IPS DF 4.7 (cell line): ENCODE measurements at regions not wholly inside any gene's neighbourhood (a gene's known extent, or its start where the extent isn't known, plus 50 kb on each side); places are given as distances from the start of the nearest gene placed in this dataset.
"Not testable (repeated sequence)": the region's sequence is repeated elsewhere in the genome, so short reads cannot be mapped to it uniquely, and the experiment has no call there.

ENCODE experiments used
- DNase-seq: peaks from one replicate; pipeline ENCODE4 v3.0.0-alpha.2; 2013; ENCODE audit warnings: low spot score; ENCODE audit errors: extremely low read depth

DNA sequence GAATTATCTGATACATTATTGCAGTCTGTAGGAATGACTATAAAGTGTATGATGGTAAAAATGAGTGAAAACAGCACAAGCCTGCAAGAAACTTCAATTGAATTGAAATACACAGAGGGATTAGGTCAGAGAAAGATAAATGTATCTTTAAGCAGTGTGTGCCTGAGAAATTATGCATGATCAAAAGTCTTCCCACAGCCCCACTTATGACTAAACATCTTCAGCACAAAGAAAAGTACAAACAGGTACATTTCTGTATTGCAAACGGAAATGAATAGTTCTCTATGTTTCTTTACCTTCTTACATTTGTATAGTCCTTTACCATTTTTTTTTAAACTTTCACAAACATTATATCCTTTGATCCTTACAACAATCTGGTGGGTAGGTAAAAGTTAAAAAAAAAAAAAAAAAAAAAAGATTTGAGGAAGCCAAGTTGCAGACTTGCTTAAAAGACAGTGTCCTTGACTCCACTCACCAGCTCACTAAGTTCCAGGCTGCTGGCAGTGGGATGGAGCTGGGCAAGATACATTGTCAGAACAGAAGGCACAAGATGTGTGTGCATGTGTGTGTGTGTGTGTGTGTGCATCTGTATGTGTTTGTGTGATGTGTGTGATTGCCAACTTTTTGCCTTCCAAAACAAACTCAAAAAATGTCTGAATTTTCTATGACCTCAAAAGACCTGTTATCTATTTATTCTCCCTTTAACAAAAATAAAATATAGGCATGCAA, 423.7 kb upstream of the ACVR2A start:
- no peak for DNase-seq

DNA sequence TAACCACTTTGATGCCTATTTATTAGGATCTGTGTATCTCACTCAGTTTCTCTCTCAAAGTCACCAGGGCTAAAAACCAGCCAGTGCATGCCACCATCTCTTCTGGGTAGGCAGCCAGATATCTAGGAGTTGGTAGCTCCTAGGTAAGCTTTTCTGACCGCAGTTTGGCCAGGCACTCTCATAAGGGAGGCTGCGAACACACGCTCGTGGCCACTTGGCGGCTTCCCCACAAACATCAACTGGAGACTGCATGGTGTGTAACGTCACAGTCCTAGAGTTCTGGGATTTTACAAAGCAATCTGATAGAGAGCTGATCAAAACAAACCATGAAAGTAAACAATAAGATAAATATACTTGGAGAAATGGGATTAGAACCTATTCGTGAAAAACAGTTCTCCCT, 424.3 kb upstream of the ACVR2A start:
- no peak for DNase-seq

DNA sequence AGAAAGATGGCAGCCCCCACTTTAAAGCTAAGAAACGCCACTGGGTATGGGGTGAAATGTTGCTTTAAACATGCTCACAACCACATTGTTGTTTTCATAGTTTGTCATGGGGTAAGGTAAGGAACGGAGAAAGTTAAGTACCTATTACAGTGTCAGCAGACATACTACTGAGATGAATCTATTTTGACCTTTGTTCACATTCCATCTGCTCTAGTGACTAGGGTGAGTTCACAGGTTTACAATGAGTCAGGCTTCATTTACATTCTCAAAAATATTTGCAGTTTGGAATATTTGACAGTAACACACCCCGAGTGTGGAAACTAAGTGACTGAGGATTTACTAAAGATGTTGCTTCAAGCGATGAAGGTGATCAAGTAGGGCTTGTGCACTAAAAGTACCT, 428.7 kb upstream of the ACVR2A start:
- DNase-seq = no peak

DNA sequence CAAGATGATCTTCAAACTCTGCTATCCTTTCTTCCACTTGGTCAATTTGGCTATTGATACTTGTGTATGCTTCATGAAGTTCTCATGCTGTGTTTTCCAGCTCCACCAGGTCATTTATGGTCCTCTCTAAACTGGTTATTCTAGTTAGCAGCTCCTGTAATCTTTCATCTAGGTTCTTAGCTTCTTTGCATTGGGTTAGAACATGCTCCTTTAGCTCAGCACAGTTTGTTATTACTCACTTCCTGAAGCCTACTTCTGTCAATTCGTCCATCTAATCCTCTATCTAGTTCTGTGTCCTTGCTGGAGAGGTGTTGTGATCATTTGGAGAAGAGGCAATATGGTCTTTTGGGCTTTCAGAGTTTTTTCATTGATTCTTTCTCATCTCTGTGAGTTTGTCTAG, 430.2 kb upstream of the ACVR2A start:
- DNase-seq = not testable (repeated sequence)

DNA sequence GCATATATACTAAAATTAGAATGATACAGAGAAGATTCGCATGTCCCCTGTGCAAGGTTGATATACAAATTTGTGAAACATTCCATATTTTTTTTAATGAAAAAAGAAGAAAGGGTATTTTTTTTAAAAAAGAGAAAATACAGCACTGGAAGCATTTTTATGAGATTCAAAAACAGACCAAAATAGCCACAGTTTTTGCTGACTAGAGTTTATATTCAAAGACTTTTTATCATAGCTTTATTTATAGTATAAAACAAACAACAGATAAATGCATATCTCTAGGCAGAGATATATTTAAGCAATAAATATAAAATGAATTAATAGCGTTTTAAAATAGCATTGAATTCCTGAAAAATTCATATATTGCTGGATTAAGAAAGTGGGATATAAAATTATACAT, 436.5 kb upstream of the ACVR2A start:
- DNase-seq = no peak

DNA sequence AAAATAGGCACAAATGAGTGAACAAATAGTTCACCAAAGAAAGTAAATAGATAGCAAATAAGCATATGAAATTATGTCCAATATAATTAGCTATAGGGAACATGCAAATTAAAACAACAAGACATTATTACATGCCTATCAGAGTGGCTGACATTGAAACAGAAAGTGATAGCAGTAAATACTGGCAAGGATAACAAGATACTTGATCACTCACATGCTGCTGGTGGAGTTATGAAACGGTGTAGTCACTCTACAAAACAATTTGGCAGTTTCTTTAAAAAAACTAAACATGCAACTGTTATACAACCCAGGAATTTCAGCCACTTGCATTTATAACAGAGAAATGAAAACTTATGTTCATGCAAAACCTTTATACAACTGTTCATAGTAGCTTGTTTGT, 439.2 kb upstream of the ACVR2A start:
- no peak for DNase-seq

DNA sequence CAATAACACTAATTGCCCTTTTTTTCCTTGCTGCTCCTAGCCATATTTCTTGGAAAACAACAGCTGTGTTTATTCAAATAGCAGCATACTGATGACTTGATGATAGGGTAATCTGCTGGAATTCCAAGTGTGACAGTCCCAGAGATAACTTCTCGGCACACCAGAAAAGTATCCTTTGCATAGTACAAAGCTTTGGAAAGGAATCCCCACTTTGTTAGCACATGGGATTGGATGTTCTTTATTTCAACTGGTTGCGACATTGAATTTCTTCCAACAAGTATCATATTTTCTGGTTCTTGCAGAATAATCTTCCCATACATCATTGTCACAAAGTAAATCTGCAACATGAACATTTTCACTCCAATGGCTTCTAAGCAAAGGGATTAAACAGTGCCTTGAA, 445.8 kb upstream of the ACVR2A start:
- no peak for DNase-seq

DNA sequence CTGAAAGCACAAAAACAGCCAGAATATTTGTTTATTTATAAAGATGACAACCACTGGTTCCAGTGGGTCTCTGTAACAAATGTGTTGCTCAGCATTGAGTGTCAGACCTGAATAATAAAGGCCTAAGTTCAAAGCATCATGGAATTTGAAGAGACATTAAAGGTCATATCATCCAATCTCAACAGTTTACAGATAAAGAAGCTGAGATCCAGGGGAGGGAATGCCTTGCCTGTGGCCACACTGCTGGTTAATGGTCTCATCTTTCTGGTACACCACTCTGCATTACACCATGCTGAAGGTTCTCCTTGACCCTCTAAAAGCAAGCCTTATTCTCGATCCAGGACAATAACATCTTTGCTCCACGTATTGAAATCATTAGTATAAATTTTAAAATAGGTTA, 446.5 kb upstream of the ACVR2A start:
- no peak for DNase-seq

DNA sequence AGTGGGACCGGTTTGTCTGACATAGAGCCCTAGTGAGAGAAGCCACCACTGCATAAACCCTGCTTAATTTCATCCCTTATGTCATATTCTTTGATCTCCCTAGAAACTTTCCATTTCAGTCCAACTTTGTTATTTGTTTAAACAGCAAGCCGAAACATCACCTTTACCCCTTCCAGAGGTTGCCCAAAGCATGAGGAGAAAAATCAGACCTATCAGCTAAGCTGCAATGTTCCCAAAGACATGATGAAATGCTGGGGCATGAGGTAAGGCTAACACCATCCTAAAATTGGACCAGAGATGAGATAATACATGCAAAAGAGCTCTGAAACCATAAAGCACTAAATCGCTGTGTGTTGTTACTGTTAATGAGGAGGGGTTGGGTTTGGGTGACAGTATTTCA, 447.9 kb upstream of the ACVR2A start:
- no peak for DNase-seq

DNA sequence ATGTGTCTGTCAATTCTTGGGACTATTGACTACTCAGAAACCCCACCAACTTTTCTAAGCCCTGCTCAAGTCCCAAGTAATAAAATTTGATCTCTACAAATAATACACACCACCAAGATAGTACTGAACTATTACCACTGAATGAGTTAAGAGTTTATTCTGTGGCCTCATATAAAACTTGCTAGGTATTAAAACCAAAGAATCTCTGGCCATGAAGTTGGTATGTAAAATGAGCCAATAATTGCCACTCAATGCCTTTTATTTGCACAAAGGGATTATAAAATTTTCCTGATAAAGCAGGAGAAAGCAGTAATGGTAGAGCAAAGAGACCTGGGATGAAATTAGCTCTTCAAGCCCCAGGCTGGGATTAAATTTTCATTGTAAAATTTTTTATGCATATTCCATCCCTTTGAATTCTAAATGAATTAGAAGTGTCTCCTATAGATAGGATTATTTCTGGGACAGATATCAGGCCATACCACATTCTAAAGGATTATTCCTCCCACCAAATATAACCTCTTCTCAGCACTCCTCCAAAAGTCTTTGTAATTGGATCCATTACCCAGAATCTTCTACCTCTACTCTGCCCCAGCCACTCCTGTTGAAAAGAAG, 450.5 kb upstream of the ACVR2A start:
- DNase-seq = no peak

DNA sequence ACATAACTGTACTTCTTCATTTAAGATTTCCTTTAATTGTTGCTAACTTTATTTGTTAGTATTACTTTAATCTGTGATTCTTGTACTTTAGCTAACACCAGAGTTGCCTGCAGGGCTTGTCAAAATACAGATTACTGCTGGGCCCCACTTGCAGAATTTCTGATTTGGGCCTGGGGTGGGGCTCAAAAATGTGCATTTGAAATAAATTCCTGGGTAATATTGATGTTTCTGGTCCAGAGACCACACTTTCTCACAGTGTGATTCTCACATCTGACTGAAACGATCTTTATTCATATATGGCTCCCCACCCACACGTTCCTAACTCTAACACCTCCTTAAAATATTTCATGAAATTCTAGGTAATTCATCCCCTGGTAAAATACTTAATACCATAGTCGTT, 452.6 kb upstream of the ACVR2A start:
- DNase-seq = no peak

DNA sequence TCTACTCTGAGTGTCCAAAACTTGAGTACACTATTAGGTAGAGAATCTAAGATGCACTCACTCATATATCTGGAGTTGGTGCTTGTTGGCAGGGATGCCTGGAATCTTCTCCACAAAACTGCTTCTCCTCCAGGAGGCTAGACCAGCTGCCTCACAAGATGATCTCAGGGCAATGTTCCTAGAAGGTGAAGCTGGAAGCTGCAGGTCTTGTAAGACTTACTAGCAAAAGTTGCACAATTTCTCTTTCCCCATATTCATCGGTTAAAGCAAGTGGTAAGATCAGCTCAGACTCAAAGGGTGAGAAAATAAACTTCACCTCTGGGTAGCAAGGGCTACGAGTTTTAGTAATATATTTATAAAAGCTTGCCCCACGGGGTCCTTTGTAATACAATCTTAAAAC, 454.4 kb upstream of the ACVR2A start:
- DNase-seq = no peak

DNA sequence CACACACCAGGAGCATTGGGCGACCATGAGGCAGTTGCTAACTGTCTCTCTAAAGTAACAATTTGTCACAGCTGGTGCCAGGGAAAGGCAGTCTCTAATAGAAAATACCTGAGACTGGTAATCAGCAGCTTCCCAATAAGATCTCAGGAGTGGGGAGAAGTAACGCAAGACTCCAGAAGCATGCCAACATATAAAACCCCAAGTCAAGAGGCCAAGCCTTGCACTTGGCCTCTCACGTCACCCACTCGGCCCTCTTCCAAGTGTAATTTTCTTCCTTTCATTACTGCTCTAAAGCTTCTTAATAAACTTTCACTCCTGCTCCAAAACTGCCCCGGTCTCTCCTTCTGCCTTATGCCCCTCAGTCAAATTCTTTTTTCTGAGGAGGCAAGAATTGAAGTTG, 455.6 kb upstream of the ACVR2A start:
- no peak for DNase-seq

DNA sequence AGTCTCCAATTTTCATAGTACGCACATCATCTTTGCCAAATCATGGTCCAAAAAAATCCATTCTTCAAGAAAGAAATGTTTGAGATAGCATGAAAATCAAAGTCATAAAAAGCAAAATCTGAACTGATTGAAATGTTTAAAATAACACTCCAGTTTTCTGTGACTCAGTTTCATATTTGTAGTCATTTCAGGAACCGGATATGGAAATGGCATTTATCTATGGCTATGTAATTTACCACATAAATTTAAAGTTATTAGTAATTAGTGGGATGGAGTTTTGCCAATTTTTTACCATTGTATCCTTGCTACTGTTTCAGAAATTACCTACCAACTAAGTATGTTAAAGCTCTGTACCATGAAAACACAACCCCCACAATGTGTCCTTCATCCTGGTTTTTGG, 456.6 kb upstream of the ACVR2A start:
- DNase-seq = no peak

DNA sequence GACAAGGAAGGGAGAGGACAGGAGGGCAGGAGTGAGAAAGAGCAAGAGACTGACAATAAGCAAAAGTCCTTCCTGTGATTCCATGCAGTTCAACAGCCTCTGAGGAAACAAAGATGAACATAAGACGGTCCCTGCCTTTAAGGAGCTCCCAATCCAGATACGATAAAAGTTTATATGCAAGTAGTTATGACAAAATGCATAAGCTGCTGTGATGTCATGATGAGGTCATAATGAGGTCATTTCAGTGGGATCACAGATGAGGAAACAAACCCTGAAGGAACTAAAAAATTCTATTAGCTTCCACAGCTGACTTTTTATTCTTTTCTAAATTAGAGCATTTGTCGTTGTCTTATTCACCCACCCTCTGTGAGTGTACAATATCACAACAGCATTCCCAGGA, 458.5 kb upstream of the ACVR2A start:
- DNase-seq = no peak

DNA sequence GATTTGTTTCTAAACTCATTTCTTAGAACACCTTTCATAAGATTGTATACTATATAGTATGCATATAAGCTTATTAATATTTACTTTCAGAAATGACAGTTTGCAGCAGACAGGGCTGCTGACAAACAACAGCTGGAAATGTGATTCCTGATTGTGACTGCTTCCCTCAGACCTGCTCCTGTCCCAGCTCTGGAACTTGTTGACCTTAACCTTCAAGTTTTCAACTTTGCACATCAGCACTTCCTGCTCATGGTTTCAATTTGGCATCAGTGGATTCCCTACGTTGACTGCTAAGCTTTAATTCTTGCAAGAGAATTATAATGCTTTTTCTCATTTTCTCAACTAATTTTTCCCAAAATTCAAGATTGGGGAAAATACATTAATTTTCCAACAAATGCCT, 459.2 kb upstream of the ACVR2A start:
- DNase-seq = no peak

DNA sequence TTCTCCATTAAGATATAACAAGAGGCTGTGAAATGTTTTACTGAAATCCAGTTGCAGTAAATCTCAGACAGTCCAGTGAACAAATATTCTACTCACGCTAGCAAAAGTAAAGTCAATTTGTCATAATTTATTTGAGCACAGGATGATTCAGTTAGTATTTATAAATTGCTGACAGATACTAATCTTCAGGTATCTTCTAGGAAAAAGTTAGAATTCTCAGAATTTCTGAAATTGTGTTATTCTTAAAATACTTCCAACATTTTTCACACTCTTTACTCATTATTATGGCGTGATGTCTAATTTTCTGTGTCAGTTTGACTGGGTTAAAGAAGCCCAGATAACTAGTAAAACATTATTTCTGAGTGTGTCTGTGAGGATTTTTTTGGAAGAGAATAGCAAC, 460.2 kb upstream of the ACVR2A start:
- no peak for DNase-seq

DNA sequence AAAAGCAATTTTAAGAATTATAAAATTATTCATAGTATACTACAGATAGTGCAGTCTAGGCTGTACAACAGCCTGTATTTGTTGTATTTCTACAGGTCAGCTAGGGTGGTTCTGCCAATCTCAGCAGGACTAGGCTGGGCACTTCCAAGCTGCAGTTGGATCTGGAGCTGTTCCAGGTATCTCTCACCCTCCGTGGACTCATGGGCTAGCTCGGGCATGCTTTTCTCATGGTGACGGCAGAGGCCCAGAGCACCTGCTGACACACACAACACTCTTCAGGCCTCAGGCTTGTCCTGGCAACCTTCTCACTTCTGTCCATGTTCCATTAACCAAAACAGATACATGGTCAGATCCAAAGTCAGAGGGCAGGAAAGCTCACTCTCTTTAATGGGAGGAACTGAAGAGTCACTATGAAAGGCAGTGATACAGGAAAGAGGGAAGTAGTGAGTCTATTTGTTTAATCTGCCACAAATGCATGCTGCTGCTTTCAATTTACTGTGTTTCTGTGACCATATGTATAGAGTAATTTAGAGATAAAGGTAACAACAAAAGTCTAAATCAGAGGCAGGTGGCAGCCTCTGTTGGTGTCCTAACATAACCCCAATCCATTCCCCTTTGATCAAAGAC, 462.4 kb upstream of the ACVR2A start:
- no peak for DNase-seq

DNA sequence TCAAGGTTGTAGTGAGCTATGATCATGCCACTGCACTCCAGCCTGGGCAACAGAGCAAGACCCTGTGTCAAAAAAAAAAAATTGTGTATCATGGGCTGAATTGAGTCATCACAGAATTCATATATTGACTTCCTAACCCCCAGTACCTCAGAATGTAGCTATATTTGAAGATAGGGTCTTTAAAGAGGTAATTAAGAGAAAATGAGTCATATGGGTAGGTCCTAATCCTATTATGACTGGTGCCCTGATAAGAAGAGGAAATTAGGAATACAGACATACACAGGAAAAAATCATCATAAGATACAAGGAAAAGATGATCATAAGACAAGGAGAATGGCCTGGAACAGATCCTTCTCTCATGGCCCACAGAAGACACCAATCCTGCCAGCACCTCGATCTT, 466.4 kb upstream of the ACVR2A start:
- DNase-seq = no peak

DNA sequence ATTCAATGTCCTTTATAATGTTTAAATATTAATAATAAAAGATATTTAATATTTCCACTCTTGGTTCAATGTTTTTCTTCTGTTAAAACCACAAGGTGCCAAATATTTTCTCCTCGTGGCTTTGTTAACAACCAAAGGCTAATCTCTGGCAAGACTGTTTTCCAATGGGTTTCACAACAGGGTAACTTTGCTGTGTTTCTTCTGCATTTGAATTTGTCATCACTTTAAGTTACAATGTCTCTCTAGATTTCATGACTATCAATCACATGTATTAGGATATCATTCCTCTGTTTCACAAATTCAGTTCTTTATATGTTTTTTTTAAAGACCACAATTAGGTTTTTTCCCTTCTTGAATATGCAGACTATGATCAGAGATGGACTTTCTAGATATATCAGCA, 469.8 kb upstream of the ACVR2A start:
- DNase-seq = no peak

DNA sequence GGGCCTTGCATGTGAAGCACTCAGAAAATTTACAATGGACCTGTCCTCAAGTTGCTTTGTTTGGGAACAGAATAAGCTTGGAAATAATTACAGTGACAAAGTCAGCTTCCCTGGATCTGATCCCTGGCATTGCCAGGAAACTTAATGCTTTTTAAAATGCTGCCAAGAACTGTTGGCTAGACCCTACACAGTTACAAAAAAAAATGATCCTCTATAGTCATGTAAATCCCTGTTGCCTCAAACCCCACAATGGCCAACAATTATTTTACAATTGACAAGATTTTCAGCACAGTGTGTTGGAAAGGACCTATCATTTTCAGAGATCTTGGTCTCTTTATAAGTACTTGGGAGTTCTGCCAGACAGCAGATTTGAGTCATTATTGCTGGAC, 470.4 kb upstream of the ACVR2A start:
- DNase-seq = no peak

DNA sequence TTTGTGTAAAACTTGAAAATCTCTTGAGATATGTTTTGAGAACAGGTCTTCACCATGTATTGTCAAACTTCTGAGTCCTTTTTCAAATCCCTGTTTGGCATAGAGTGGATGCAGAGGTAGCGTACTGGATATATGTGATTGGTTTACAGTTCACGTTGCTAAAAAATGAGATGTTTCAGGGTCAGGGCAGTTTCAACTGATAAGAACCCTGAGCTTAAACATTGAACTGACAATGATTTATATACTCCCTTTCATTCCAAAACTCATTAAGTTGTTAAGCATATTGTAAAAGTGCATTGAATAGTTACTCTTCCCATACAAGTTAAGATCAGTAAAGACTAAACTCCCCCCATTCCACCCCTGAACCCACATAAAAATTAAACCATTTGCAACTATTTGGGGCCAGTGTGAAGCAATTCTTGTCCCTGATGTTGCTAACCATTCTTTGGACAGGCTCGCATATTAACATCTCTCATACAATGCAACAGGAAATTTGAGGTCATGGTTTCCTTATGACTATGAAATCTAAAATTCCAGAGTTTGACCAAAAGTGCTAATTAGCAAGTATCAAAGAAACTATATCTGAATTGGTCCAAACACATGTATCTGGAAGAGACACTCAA, 470.9 kb upstream of the ACVR2A start:
- DNase-seq = no peak

DNA sequence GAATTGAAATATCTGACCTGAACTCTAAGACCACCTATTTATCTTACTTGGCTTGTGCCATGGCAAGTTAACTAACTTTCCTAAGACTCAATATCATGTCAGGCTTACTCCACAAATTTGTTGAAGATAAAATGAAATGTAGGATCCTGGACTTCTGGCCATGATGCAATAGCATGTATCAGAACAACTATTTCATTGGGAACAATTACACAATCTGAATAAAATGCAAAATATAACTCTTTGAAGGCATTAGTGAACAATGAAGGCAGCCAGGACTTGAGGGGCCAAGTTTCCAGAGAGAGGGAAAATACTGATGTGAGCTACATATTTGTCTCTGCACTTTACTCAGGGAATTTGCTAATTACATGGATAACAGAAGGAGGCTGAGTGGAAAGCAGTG, 476.5 kb upstream of the ACVR2A start:
- no peak for DNase-seq
